WERI-Rb-1 (cell line): ENCODE measurements at regions not wholly inside any gene's neighbourhood (a gene's known extent, or its start where the extent isn't known, plus 50 kb on each side); places are given as distances from the start of the nearest gene placed in this dataset.

Source experiments
- DNase-seq: peaks from one replicate; pipeline ENCODE4 v3.0.0-alpha.2; 2020
- H3K27ac ChIP-seq: fragments of 250-450 bp; sonication (Bioruptor Pico); 2 replicates; pipeline ENCODE4 v1.5.1; 2020; ENCODE audit warnings: mild to moderate bottlenecking, moderate library complexity
- H3K27me3 ChIP-seq: fragments of 250-450 bp; sonication (Bioruptor Pico); 2 replicates; pipeline ENCODE4 v1.5.1; 2021; ENCODE audit warnings: mild to moderate bottlenecking, low read depth, moderate library complexity; ENCODE audit not compliant: insufficient read depth, severe bottlenecking
- H3K36me3 ChIP-seq: fragments of 250-450 bp; sonication (Bioruptor Pico); 2 replicates; pipeline ENCODE4 v1.5.1; 2020; ENCODE audit warnings: mild to moderate bottlenecking, moderate library complexity
- H3K4me3 ChIP-seq: 2 replicates; pipeline ENCODE4 v1.5.1; 2011; ENCODE audit warnings: low read depth, mild to moderate bottlenecking, control low read depth, low read length
- H3K9me3 ChIP-seq: fragments of 250-450 bp; sonication (Bioruptor Pico); 2 replicates; pipeline ENCODE4 v1.5.1; 2021; ENCODE audit warnings: mild to moderate bottlenecking, moderate library complexity; ENCODE audit not compliant: severe bottlenecking
- TF ChIP-seq, protein P1 (sequence below): IDR thresholded peaks from 2 replicates; pipeline ENCODE4 v1.5.1; 2011; ENCODE audit warnings: low read depth, mild to moderate bottlenecking, control low read depth, inconsistent platforms, low read length

DNA sequence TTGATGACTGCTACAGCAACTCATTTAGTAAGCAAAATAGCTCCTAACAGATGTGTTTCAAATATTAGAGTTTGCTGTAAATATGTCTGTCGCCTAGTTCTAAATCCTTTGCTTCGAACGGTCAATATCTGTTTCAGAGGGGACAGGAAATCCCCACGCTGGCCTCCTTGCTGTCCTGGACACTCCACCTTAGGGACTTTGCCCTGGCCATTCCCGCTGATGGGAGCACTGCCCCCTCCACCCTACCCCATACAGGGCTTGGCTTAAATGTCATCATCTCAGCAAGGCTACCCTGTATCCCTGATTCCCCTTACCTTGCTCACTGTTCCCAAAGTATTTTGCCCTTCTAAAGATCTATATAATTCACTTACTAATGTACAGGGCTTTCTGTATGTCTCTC is 86.1 kb upstream of the HIVEP3 start:
- no peak overlapping the region for H3K4me3 ChIP-seq
- no peak overlapping the region for H3K27ac ChIP-seq
- TF ChIP-seq, protein P1, sequence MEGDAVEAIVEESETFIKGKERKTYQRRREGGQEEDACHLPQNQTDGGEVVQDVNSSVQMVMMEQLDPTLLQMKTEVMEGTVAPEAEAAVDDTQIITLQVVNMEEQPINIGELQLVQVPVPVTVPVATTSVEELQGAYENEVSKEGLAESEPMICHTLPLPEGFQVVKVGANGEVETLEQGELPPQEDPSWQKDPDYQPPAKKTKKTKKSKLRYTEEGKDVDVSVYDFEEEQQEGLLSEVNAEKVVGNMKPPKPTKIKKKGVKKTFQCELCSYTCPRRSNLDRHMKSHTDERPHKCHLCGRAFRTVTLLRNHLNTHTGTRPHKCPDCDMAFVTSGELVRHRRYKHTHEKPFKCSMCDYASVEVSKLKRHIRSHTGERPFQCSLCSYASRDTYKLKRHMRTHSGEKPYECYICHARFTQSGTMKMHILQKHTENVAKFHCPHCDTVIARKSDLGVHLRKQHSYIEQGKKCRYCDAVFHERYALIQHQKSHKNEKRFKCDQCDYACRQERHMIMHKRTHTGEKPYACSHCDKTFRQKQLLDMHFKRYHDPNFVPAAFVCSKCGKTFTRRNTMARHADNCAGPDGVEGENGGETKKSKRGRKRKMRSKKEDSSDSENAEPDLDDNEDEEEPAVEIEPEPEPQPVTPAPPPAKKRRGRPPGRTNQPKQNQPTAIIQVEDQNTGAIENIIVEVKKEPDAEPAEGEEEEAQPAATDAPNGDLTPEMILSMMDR: no peak
- no peaks in the 10 kb centered on the region for H3K27me3 ChIP-seq
- DNase-seq: no peak
- no peaks in the 10 kb centered on the region for H3K36me3 ChIP-seq
- H3K9me3 ChIP-seq: no peaks in the 10 kb centered on the region

DNA sequence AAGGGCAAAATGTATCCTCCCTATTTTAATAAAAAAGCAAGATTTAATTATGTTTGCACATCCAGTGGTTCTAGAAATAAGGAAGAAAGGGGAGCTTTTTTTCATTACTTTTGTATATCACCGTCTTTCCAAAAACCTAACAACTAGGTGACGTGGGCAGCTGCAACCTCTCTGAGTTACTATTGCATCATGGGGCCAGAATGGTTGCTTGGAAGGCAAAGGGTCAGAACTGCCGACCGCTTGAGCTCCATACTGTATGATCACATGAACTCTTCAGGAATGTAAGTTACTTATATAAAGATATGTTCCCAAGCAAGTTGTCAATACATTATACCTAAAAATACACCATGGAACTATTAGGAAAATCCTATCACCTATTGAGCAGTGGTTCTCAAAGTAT is 85.6 kb upstream of the HIVEP3 start:
- Histone ChIP-seq H3K4me3 (no peak overlapping the region), H3K27me3 (no peaks in the 10 kb centered on the region), H3K27ac (no peak overlapping the region), H3K9me3 (no peaks in the 10 kb centered on the region), H3K36me3 (no peaks in the 10 kb centered on the region)
- DNase-seq: no peak
- TF ChIP-seq, protein P1: no peak

GRCh38 chr1:42003433-42003832 is 84.7 kb upstream of the HIVEP3 start:
- no peak for DNase-seq
- TF ChIP-seq, protein P1: no peak
- no peaks in the 10 kb centered on the region for H3K27me3 ChIP-seq
- H3K4me3 ChIP-seq: no peak overlapping the region
- H3K36me3 ChIP-seq: no peaks in the 10 kb centered on the region
- no peaks in the 10 kb centered on the region for H3K9me3 ChIP-seq
- H3K27ac ChIP-seq: no peak overlapping the region

DNA sequence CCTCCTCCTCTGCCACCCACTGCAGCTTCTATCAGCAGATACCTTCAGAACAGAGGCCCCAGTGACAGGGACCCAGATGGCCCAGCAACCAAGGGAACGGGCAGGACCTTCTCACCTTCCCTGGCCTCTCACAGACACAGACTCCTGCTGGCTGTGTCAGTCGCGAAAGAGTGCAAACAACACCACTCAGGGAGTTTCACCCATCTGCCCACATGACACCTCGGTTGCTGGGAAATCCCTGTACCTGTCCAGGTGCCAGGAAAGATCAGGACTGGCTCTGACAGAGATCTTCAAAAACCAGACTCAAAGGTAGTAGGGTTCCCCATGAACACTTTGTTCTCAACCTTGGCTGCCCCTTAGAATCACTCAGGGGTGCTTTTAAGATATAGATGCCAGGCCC is 83.5 kb upstream of the HIVEP3 start:
- H3K27ac ChIP-seq: no peak overlapping the region
- no peaks in the 10 kb centered on the region for H3K36me3 ChIP-seq
- TF ChIP-seq, protein P1: no peak
- no peaks in the 10 kb centered on the region for H3K9me3 ChIP-seq
- H3K4me3 ChIP-seq: no peak overlapping the region
- H3K27me3 ChIP-seq: no peaks in the 10 kb centered on the region
- no peak for DNase-seq

GRCh38 chr1:42000766-42001165 is 82.0 kb upstream of the HIVEP3 start:
- TF ChIP-seq, protein P1: no peak
- no peaks in the 10 kb centered on the region for H3K9me3 ChIP-seq
- DNase-seq: no peak
- H3K36me3 ChIP-seq: no peaks in the 10 kb centered on the region
- no peaks in the 10 kb centered on the region for H3K27me3 ChIP-seq
- no peak overlapping the region for H3K4me3 ChIP-seq
- no peak overlapping the region for H3K27ac ChIP-seq

- H3K27ac ChIP-seq: no peak overlapping the region
- no peaks in the 10 kb centered on the region for H3K36me3 ChIP-seq
- H3K27me3 ChIP-seq: no peaks in the 10 kb centered on the region
- DNase-seq: no peak
- no peak overlapping the region for H3K4me3 ChIP-seq
- no peaks in the 10 kb centered on the region for H3K9me3 ChIP-seq
- TF ChIP-seq, protein P1: no peak
Measured at GRCh38 chr1:41999884-42000283, 81.2 kb upstream of the HIVEP3 start.
